Stomach (tissue), 8 donors: ENCODE measurements at regions not wholly inside any gene's neighbourhood (a gene's known extent, or its start where the extent isn't known, plus 50 kb on each side); places are given as distances from the start of the nearest gene placed in this dataset.
A peak's percentile ranks its signal among the peaks of the same experiment; 100 is the strongest.

Experiments
- DNase-seq, 2 donors: peaks; one replicate each; pipeline versions ENCODE4 v3.0.0 to v3.0.0-alpha.2; 2013 to 2019
- H3K27ac ChIP-seq, 5 donors: fragments of 200-600 bp in 4 of 5; sonication (generic) in 4 of 5; one replicate each; pipeline ENCODE4 v1.5.1; 2013 to 2019; ENCODE audit warnings: mild to moderate bottlenecking in 1 of 5, moderate library complexity in 1 of 5
- H3K27me3 ChIP-seq, 3 donors: fragments of 200-600 bp; sonication (generic); one replicate each; pipeline ENCODE4 v1.5.1; 2017 to 2019; ENCODE audit warnings: mixed run types in 1 of 3
- H3K36me3 ChIP-seq, 4 donors: fragments of 200-600 bp; sonication (generic); 1 replicate in 3 of 4; 2 replicates in 1 of 4; pipeline ENCODE4 v1.5.1; 2016 to 2019
- H3K4me1 ChIP-seq, 4 donors: fragments of 200-600 bp; sonication (generic); one replicate each; pipeline ENCODE4 v1.5.1; 2016 to 2019
- H3K4me3 ChIP-seq, 4 donors: fragments of 200-600 bp; sonication (generic) in 3 of 4; one replicate each; pipeline ENCODE4 v1.5.1; 2016 to 2019; ENCODE audit warnings: mild to moderate bottlenecking in 1 of 4
- H3K9me3 ChIP-seq, 4 donors: fragments of 200-600 bp; sonication (generic); one replicate each; pipeline ENCODE4 v1.5.1; 2016 to 2019
- CTCF ChIP-seq, 7 experiments: fragments of 450-650 bp in 4 of 7; fragments of 200-600 bp in 3 of 7; sonication (generic) in 3 of 7; IDR thresholded peaks; one replicate each; pipeline ENCODE4 v1.5.1; 2016 to 2019; ENCODE audit warnings: antibody characterized with exemption in 7 of 7, control low read depth in 2 of 7, mild to moderate bottlenecking in 1 of 7
- EP300 ChIP-seq: sonication (generic); formaldehyde crosslinking; IDR thresholded peaks from one replicate; pipeline ENCODE4 v1.6.1; 2017; ENCODE audit warnings: antibody characterized with exemption
- POLR2A ChIP-seq, 4 donors: fragments of 450-650 bp; IDR thresholded peaks; one replicate each; pipeline ENCODE4 v1.6.1; 2016; ENCODE audit warnings: antibody characterized with exemption in 4 of 4, control low read depth in 2 of 4, mild to moderate bottlenecking in 1 of 4, moderate library complexity in 1 of 4
- POLR2AphosphoS5 ChIP-seq, 3 donors: sonication (generic); formaldehyde crosslinking; IDR thresholded peaks; one replicate each; pipeline ENCODE4 v1.6.1; 2016; ENCODE audit warnings: antibody characterized with exemption in 3 of 3
- WGBS, 5 donors: extraction: QIAGEN DNeasy Blood & Tissue Kit in 3 of 5; methylation state at CpG; one replicate each; pipeline versions ENCODE4 v1.1.5 to v1.1.7; 2013 to 2018; 5-methylcytosine and 5-hydroxymethylcytosine counted together
- intact Hi-C: fragments of 100-400 bp; cut with DNase I; formaldehyde crosslinking; loops from one replicate; pipeline ENCODE4 v1.15.1; 2023; ENCODE audit warnings: low total_unique reads
- donor health status: healthy with polysubstance abuse.
- donor health status: Bipolar disorder and iron deficiency.
- donor health status: healthy.

- H3K27ac ChIP-seq = no peak overlapping the region
- no peak for DNase-seq
These were observed 223.5 kb downstream of the RHOU start for GRCh38 chr1:228958741-228959140.

GRCh38 chr1:228960705-228961104 is 225.4 kb downstream of the RHOU start:
- DNase-seq = no peak
- H3K27me3 ChIP-seq = no peaks in the 10 kb centered on the region
- H3K4me1 ChIP-seq = peaks cover 8 to 19% (median 14%) of the 10 kb centered on the region in 4 donors
- no peaks in the 10 kb centered on the region for H3K36me3 ChIP-seq
- no peak for TF ChIP-seq POLR2A (IDR thresholded peaks at IDR 0.05)
- TF ChIP-seq EP300 = no peak
- no peak for TF ChIP-seq CTCF (IDR thresholded peaks at IDR 0.05)
- TF ChIP-seq POLR2AphosphoS5 (IDR thresholded peaks at IDR 0.05) = no peak
- 66 to 81% (median 71%) methylated on average over 5 of the region's 5 CpGs for WGBS, 5 donors
- no peak overlapping the region for H3K27ac ChIP-seq
- intact Hi-C loops = no loop called here
- H3K4me3 ChIP-seq = no peak overlapping the region
- no peaks in the 10 kb centered on the region for H3K9me3 ChIP-seq

More at GRCh38 chr1:228958741-228959140, 223.5 kb downstream of the RHOU start:
- Histone ChIP-seq H3K4me3 (no peak overlapping the region), H3K27me3 (no peaks in the 10 kb centered on the region), H3K36me3 (no peaks in the 10 kb centered on the region), H3K4me1 (peaks cover 2 to 7% (median 5%) of the 10 kb centered on the region in 4 donors), H3K9me3 (no peaks in the 10 kb centered on the region)
- TF ChIP-seq POLR2AphosphoS5 (IDR thresholded peaks at IDR 0.05) = no peak
- TF ChIP-seq CTCF (IDR thresholded peaks at IDR 0.05) = no peak
- WGBS, 5 donors = 58 to 74% (median 61%) methylated on average over 2 of the region's 2 CpGs
- intact Hi-C loops = no loop called here

- H3K36me3 ChIP-seq = no peaks in the 10 kb centered on the region
- H3K4me3 ChIP-seq = no peak overlapping the region
- no peak for TF ChIP-seq POLR2A (IDR thresholded peaks at IDR 0.05)
- TF ChIP-seq POLR2AphosphoS5 (IDR thresholded peaks at IDR 0.05) = no peak
- TF ChIP-seq CTCF (IDR thresholded peaks at IDR 0.05) = no peak
- TF ChIP-seq EP300 = no peak
- peaks cover 8 to 19% (median 14%) of the 10 kb centered on the region in 4 donors for H3K4me1 ChIP-seq
- WGBS, 5 donors = 83 to 96% (median 93%) methylated on average over 6 of the region's 6 CpGs
- no peaks in the 10 kb centered on the region for H3K9me3 ChIP-seq
- intact Hi-C loops = no loop called here
- H3K27me3 ChIP-seq = no peaks in the 10 kb centered on the region
- H3K27ac ChIP-seq = no peak overlapping the region
- no peak for DNase-seq
These were observed 226.2 kb downstream of the RHOU start for GRCh38 chr1:228961511-228961910.

- no peak for TF ChIP-seq POLR2A (IDR thresholded peaks at IDR 0.05)
- no peak for TF ChIP-seq EP300
- TF ChIP-seq CTCF (IDR thresholded peaks at IDR 0.05) = no peak
- no peak for TF ChIP-seq POLR2AphosphoS5 (IDR thresholded peaks at IDR 0.05)
- WGBS, 5 donors = 37 to 56% (median 48%) methylated on average over 2 of the region's 2 CpGs
- intact Hi-C loops = no loop called here
- H3K4me3 ChIP-seq = no peak overlapping the region
- H3K36me3 ChIP-seq = no peaks in the 10 kb centered on the region
- no peaks in the 10 kb centered on the region for H3K27me3 ChIP-seq
- no peak for DNase-seq
- no peaks in the 10 kb centered on the region for H3K9me3 ChIP-seq
- H3K4me1 ChIP-seq = peaks cover 8 to 19% (median 14%) of the 10 kb centered on the region in 4 donors
- peak overlapping the region in 4 of 5 donors; percentile 6 to 76 (median 70) for H3K27ac ChIP-seq
These were observed 228.5 kb downstream of the RHOU start for GRCh38 chr1:228963795-228964177.
